Osteocyte (in vitro differentiated cells): ENCODE measurements at regions not wholly inside any gene's neighbourhood (a gene's known extent, or its start where the extent isn't known, plus 50 kb on each side); places are given as distances from the start of the nearest gene placed in this dataset.

Source experiments
- DNase-seq: peaks from one replicate; pipeline ENCODE4 v3.0.0; 2021; ENCODE audit warnings: mixed read lengths; ENCODE audit not compliant: unreplicated experiment; ENCODE audit errors: extremely low spot score
- H3K27ac Mint-ChIP-seq: one replicate; pipeline ENCODE4 v1.8.0; 2021; ENCODE audit warnings: mild to moderate bottlenecking, mixed read lengths; ENCODE audit not compliant: unreplicated experiment
- H3K27me3 Mint-ChIP-seq: one replicate; pipeline ENCODE4 v1.8.0; 2021; ENCODE audit warnings: mixed read lengths; ENCODE audit not compliant: unreplicated experiment
- H3K36me3 Mint-ChIP-seq: one replicate; pipeline ENCODE4 v1.8.0; 2021; ENCODE audit warnings: mixed read lengths; ENCODE audit not compliant: unreplicated experiment
- H3K4me1 Mint-ChIP-seq: one replicate; pipeline ENCODE4 v1.8.0; 2021; ENCODE audit warnings: mixed read lengths; ENCODE audit not compliant: unreplicated experiment
- H3K4me3 Mint-ChIP-seq: one replicate; pipeline ENCODE4 v1.8.0; 2021; ENCODE audit warnings: mild to moderate bottlenecking, moderate library complexity, mixed read lengths; ENCODE audit not compliant: unreplicated experiment
- H3K9me3 Mint-ChIP-seq: one replicate; pipeline ENCODE4 v1.8.0; 2021; ENCODE audit warnings: mixed read lengths; ENCODE audit not compliant: unreplicated experiment
- TF ChIP-seq, protein P1 (sequence below): fragments of 200-600 bp; sonication (generic); IDR thresholded peaks from 2 replicates; pipeline ENCODE4 v1.5.0; 2021; ENCODE audit warnings: antibody characterized with exemption, mild to moderate bottlenecking, moderate library complexity

DNA sequence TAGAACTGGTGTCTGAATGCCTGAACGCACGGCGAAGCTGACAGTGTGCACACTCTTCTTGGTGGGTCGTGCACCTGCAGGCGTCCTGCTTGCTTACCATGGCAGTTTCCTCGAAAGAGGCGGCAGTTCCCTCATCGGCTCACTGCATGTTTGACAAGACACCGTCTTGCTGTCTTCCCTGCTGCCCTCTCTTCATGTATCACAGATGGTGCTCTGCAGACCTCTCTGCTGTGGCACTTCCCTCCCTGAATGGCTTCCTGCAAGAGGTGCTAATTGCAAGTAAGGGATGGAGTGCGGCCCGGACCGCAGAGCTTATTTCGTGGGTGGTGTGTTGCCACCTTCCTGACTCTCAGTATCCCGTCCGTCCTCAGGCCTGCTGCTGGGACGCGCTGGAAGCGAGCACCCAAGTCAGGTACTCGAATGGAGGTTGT, 156.7 kb upstream of the RTL1 start:
- peaks cover 29% of the 10 kb centered on the region for H3K4me1 Mint-ChIP-seq
- TF ChIP-seq, protein P1, sequence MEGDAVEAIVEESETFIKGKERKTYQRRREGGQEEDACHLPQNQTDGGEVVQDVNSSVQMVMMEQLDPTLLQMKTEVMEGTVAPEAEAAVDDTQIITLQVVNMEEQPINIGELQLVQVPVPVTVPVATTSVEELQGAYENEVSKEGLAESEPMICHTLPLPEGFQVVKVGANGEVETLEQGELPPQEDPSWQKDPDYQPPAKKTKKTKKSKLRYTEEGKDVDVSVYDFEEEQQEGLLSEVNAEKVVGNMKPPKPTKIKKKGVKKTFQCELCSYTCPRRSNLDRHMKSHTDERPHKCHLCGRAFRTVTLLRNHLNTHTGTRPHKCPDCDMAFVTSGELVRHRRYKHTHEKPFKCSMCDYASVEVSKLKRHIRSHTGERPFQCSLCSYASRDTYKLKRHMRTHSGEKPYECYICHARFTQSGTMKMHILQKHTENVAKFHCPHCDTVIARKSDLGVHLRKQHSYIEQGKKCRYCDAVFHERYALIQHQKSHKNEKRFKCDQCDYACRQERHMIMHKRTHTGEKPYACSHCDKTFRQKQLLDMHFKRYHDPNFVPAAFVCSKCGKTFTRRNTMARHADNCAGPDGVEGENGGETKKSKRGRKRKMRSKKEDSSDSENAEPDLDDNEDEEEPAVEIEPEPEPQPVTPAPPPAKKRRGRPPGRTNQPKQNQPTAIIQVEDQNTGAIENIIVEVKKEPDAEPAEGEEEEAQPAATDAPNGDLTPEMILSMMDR = no peak
- H3K27ac Mint-ChIP-seq = no peak overlapping the region
- no peak for DNase-seq
- no peak overlapping the region for H3K4me3 Mint-ChIP-seq
- peaks cover 14% of the 10 kb centered on the region for H3K9me3 Mint-ChIP-seq
- H3K36me3 Mint-ChIP-seq = no peaks in the 10 kb centered on the region
- no peaks in the 10 kb centered on the region for H3K27me3 Mint-ChIP-seq

DNA sequence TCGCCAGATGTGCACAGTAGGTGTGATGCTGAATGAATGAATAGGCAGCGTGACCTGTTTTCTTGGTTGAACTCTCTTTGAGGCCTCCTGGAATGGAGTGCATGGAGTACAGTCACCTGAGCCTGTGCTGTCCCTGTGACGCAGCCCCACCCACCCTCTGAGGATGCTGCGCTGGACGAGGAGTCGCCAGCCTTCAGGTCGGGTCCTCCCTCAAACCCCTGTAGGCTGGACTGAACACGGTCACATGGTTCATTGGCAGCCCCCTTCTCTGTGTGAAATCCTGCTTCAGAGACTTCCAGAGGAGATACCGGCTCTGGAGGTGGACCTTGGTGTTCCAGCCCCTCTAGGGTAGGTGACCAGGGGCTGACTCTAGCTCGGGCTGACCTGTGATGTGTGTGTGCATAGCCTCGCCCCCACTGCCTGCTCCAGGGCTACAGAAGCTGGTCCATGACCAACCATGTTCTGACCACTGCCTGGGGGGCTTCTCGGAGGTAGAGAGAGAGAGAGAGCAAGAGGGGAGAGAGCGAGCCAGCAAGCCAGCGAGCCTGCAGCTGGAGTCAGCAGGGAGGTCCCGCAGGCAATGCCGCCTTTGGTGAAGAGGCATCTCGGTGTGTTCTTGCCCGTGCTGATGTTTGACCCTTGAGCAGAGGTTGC, 158.0 kb upstream of the RTL1 start:
- H3K4me1 Mint-ChIP-seq = peaks cover 27% of the 10 kb centered on the region
- no peaks in the 10 kb centered on the region for H3K27me3 Mint-ChIP-seq
- DNase-seq = no peak

DNA sequence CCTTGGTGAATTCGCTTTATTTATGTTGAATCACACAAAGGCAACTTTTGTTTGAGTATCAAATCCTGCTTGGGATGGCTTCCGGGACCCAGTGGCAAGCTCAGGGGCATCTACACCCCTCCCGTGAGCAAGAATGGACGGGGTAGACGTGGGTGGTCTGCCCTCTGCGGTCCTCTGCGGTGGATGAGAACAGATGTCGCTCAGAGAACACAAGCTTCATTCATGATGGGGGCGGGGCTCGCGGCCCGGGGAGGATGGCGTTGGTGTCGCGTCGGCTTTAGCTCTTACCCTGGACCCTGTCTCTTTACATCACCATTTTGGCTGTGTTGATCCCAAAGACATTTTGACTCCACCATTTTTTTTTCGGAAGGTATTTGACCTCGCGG, 158.5 kb upstream of the RTL1 start:
- H3K4me1 Mint-ChIP-seq = peaks cover 27% of the 10 kb centered on the region
- H3K27ac Mint-ChIP-seq = peak overlapping the region; percentile 29
- H3K27me3 Mint-ChIP-seq = no peaks in the 10 kb centered on the region
- TF ChIP-seq, protein P1 = no peak
- no peaks in the 10 kb centered on the region for H3K36me3 Mint-ChIP-seq
- no peak for DNase-seq
- peaks cover 14% of the 10 kb centered on the region for H3K9me3 Mint-ChIP-seq
- H3K4me3 Mint-ChIP-seq = peak overlapping the region; percentile 38

More for the DNA sequence above, 158.0 kb upstream of the RTL1 start:
- Mint-ChIP-seq H3K4me3 (peak overlapping the region; percentile 38), H3K27ac (no peak overlapping the region), H3K9me3 (peaks cover 14% of the 10 kb centered on the region), H3K36me3 (no peaks in the 10 kb centered on the region)
- TF ChIP-seq, protein P1 = no peak

DNA sequence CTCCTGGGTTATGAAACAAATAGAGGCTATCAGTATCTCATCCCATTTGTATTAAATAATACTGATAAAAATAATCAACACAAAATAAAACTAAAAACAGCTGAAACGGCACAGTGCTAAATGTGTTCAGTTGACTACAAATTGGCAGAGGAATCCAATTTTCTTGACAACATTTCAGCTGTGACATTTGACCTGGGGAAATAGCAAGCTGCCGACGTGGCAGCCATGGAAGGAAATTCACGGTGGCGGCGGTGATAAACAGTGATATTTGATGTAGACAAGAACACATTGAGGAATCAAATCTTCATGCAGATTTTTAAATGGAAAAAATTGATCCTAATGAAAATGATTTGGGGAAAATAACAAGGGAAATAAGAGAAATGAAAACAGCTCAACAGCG, 159.1 kb upstream of the RTL1 start:
- H3K27ac Mint-ChIP-seq = peak overlapping the region; percentile 36
- no peaks in the 10 kb centered on the region for H3K36me3 Mint-ChIP-seq
- peaks cover 27% of the 10 kb centered on the region for H3K4me1 Mint-ChIP-seq
- TF ChIP-seq, protein P1 = no peak
- H3K4me3 Mint-ChIP-seq = peak overlapping the region; percentile 38
- no peak for DNase-seq
- H3K9me3 Mint-ChIP-seq = peaks cover 10% of the 10 kb centered on the region
- no peaks in the 10 kb centered on the region for H3K27me3 Mint-ChIP-seq

DNA sequence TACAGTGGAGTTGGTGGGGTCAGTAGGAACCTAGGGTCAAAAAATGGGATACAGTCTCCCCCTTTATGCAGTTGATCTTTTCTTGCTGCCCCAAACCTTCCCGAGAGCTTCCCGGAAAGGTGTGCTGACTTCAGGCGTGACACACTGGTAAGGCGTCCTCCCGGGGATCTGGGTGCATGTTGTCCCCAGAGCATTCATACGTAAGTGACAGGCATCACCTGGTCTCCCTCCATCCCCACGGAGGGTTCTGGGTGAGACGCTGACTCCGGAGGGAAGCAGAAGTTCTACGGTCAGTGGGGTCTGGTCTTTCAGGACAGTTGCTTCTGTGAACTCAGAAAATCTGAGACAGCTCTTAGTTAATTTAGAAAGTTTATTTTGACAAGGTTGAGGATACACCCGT, 159.6 kb upstream of the RTL1 start:
- H3K4me1 Mint-ChIP-seq = peaks cover 27% of the 10 kb centered on the region
- peaks cover 5% of the 10 kb centered on the region for H3K9me3 Mint-ChIP-seq
- TF ChIP-seq, protein P1 = no peak
- no peak for DNase-seq
- H3K27me3 Mint-ChIP-seq = no peaks in the 10 kb centered on the region
- no peak overlapping the region for H3K27ac Mint-ChIP-seq
- no peak overlapping the region for H3K4me3 Mint-ChIP-seq
- no peaks in the 10 kb centered on the region for H3K36me3 Mint-ChIP-seq
